Transverse colon (tissue), 1 donor: ENCODE measurements at regions not wholly inside any gene's neighbourhood (a gene's known extent, or its start where the extent isn't known, plus 50 kb on each side); places are given as distances from the start of the nearest gene placed in this dataset.

Experiments used
- EP300 ChIP-seq: sonication (generic); formaldehyde crosslinking; IDR thresholded peaks from one replicate; pipeline ENCODE4 v1.6.1; 2017; ENCODE audit warnings: antibody characterized with exemption, low read depth
- POLR2A ChIP-seq: fragments of 450-650 bp; IDR thresholded peaks from one replicate; pipeline ENCODE4 v1.6.1; 2016; ENCODE audit warnings: antibody characterized with exemption, mild to moderate bottlenecking, moderate library complexity

DNA sequence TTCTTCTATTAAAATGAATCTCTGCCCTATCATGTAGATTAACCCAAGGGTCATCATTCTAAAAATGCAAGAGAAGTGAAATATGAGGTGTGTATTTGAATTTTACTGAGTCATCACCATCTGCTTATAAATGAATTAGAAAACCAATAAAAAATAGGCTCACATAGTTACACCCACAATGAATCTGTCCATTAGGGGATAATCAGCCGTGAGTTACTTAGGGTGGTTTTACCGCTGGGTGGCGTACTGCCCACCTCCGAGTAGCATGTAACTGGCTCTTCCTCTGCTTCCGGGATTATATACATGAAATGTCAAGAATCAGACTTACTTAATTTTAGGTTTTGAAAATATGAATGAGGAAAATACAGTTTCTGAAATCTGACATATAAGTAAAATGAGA lies 332.9 kb upstream of the CCNG1 start:
- TF ChIP-seq POLR2A (no peak), EP300 (no peak)
